Ovary (tissue), 7 donors: ENCODE measurements at regions not wholly inside any gene's neighbourhood (a gene's known extent, or its start where the extent isn't known, plus 50 kb on each side); places are given as distances from the start of the nearest gene placed in this dataset.

Experiments used
- DNase-seq, 5 donors: peaks; one replicate each; pipeline ENCODE4 v3.0.0-alpha.2; 2019 to 2020
- H3K27ac ChIP-seq, 2 donors: fragments of 200-600 bp; one replicate each; pipeline versions ENCODE4 v1.5.1 to v1.8.0; 2019 to 2022
- H3K27me3 ChIP-seq: fragments of 200-600 bp; one replicate; pipeline ENCODE4 v1.8.0; 2022
- H3K36me3 ChIP-seq: fragments of 200-600 bp; sonication (generic); one replicate; pipeline ENCODE4 v1.5.1; 2019
- H3K4me1 ChIP-seq: one replicate; pipeline ENCODE4 v1.8.1; 2013; ENCODE audit warnings: mild to moderate bottlenecking, moderate library complexity; ENCODE audit not compliant: insufficient read depth
- H3K4me3 ChIP-seq: fragments of 200-600 bp; sonication (generic); one replicate; pipeline ENCODE4 v1.5.1; 2017
- H3K9me3 ChIP-seq, 2 donors: fragments of 200-600 bp in 1 of 2; sonication (generic) in 1 of 2; one replicate each; pipeline versions ENCODE4 v1.5.1 to v1.8.1; 2013 to 2019; ENCODE audit warnings: mild to moderate bottlenecking in 1 of 2, moderate library complexity in 1 of 2
- EP300 ChIP-seq: sonication (generic); formaldehyde crosslinking; IDR thresholded peaks from one replicate; pipeline ENCODE4 v1.6.1; 2017; ENCODE audit warnings: antibody characterized with exemption
- POLR2A ChIP-seq: fragments of 450-650 bp; IDR thresholded peaks from one replicate; pipeline ENCODE4 v1.6.1; 2017; ENCODE audit warnings: antibody characterized with exemption, mild to moderate bottlenecking, moderate library complexity
- WGBS, 3 donors: extraction: QIAGEN DNeasy Blood & Tissue Kit in 1 of 3; methylation state at CpG; one replicate each; pipeline versions ENCODE4 v1.1.5 to v1.1.7; 2013 to 2017; 5-methylcytosine and 5-hydroxymethylcytosine counted together
- intact Hi-C, 4 donors: fragments of 100-400 bp; cut with DNase I; formaldehyde crosslinking; loops; one replicate each; pipeline versions ENCODE4 v1.11.0 to v1.15.1; 2022 to 2023
- TF ChIP-seq, protein P1 (sequence below), 3 donors: fragments of 450-650 bp in 2 of 3; fragments of 200-600 bp in 1 of 3; IDR thresholded peaks; one replicate each; pipeline versions ENCODE4 v1.5.1 to v1.8.0; 2016 to 2022; ENCODE audit warnings: antibody characterized with exemption in 3 of 3, mild to moderate bottlenecking in 1 of 3
- donor health status: DM: no; HTN: no; CAD: no; lungs with moderate emphysema.
- donor health status: DM: no; HTN: no; CAD: no.
- donor health status: Bipolar disorder and iron deficiency.
- donor health status: DM: no; HTN: no; CAD: no.
- donor health status: DM: yes; HTN: yes; CAD: no.

DNA sequence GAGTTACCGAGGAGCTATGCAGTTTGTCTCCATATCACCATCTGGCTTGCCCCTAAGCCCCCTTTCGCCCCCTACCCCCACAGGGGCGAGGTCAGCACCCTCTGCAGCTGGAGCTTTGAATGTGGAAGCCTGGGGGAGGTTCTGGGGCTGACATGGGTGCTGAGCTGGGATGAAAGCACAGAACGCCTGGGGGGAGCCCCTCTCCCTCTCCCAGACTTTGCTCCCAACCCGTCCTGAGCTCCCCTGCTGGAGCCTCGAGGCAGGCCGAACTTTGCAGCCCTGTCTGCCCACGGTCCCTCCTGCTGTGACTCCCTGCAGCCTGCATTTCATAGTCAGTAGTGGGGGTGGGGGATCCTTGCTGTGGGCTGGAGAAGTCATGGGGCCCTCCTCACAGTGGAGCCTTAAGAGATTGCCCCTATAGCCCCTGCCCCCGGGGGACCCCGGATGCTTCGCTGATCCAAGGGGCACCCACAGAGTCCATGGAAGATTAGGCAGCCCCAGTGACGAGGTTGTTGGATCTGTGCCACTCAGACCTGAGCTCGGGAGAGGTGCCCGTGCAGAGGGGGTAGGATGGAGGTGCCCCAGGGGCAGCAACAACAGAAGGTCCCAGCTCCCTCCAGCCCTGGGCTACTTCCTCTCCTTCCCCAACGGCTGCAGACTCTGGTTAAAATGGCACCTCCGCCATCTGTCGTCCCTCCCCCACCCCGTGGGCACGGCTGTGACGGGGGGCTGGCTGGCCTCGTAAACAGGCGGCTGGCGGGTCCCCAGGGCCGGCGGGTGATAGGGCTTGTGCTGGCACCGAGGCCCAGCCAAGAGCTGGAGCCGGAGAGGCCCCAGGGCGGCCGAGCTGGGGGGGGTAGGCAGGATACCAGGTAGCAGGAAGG lies 162.0 kb downstream of the C9orf50 start:
- peak; percentile 60 to 78 (median 74) for DNase-seq
- intact Hi-C loops, result no loop called here
- peak overlapping the region; percentile 78 to 87 for H3K27ac ChIP-seq
- H3K27me3 ChIP-seq, result no peaks in the 10 kb centered on the region
- WGBS, 3 donors, result 31 to 39% (median 35%) methylated on average over 20 to 29 of the region's 29 CpGs
- no peaks in the 10 kb centered on the region for H3K9me3 ChIP-seq
- no peak for TF ChIP-seq POLR2A
- TF ChIP-seq, protein P1, sequence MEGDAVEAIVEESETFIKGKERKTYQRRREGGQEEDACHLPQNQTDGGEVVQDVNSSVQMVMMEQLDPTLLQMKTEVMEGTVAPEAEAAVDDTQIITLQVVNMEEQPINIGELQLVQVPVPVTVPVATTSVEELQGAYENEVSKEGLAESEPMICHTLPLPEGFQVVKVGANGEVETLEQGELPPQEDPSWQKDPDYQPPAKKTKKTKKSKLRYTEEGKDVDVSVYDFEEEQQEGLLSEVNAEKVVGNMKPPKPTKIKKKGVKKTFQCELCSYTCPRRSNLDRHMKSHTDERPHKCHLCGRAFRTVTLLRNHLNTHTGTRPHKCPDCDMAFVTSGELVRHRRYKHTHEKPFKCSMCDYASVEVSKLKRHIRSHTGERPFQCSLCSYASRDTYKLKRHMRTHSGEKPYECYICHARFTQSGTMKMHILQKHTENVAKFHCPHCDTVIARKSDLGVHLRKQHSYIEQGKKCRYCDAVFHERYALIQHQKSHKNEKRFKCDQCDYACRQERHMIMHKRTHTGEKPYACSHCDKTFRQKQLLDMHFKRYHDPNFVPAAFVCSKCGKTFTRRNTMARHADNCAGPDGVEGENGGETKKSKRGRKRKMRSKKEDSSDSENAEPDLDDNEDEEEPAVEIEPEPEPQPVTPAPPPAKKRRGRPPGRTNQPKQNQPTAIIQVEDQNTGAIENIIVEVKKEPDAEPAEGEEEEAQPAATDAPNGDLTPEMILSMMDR (IDR thresholded peaks at IDR 0.05), result no peak
- TF ChIP-seq EP300, result no peak
- H3K4me1 ChIP-seq, result peaks cover 20% of the 10 kb centered on the region
- H3K36me3 ChIP-seq, result no peaks in the 10 kb centered on the region
- H3K4me3 ChIP-seq, result no peak overlapping the region

DNA sequence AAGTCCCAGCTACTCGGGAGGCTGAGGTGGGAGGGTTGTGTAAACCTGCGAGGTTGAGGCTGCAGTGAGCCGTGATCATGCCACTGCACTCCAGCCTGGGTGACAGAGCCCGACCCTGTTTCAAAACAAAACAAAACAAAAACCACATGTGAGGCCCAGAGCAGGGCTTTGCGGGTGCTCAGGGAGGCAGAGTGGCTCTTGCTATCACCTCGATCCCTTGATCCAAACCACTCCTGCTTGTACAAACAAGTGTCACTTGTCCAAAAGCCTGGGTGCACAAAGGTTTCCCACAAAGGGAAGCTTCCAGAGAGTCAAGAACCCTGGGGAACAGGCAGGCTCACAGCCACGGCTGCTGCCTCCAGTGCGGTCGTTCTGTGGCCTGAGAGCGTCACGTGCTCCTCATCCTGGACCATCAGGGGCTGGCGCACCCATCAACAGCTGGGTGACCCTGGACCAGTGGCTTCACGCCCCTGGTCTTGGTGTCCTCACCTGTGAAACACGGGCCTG lies 162.7 kb downstream of the C9orf50 start:
- Histone ChIP-seq H3K9me3 (no peaks in the 10 kb centered on the region), H3K27ac (peak overlapping the region; percentile 78 to 87), H3K36me3 (no peaks in the 10 kb centered on the region), H3K4me3 (no peak overlapping the region), H3K4me1 (peaks cover 20% of the 10 kb centered on the region), H3K27me3 (no peaks in the 10 kb centered on the region)
- intact Hi-C loops, result no loop called here
- WGBS, 3 donors, result 36 to 53% (median 51%) methylated on average over 13 to 14 of the region's 14 CpGs
- no peak for DNase-seq
- TF ChIP-seq, protein P1 (IDR thresholded peaks at IDR 0.05), result no peak
- TF ChIP-seq EP300 (no peak), POLR2A (no peak)

DNA sequence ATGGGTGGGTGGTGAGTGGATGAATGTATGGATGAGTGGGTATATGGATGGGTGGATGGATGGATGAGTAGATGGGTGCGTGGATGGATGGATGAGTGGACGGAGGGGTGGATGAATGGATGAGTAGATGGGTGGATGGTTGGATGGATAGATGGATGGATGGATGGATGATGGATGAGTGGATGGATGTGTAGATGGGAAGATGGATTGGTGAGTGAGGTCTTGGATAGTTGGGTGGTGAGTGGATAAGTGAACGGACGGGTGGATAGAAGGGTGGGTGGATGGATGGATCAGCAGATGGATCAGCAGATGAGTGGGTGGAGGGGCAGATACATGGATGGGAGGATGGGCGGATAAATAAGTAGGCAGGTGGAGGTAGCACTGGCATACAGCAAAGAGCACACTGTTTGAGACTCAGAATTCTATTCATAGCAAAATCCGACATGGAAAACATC lies 163.5 kb downstream of the C9orf50 start:
- TF ChIP-seq POLR2A, result no peak
- no peak for TF ChIP-seq EP300
- TF ChIP-seq, protein P1 (IDR thresholded peaks at IDR 0.05), result no peak
- peaks cover 23% of the 10 kb centered on the region for H3K4me1 ChIP-seq
- no peak overlapping the region for H3K4me3 ChIP-seq
- 94 to 96% (median 96%) methylated on average over 6 of the region's 6 CpGs for WGBS, 3 donors
- peak overlapping the region in 1 of 2 donors; percentile 24 for H3K27ac ChIP-seq
- no peaks in the 10 kb centered on the region for H3K9me3 ChIP-seq
- no peaks in the 10 kb centered on the region for H3K36me3 ChIP-seq
- H3K27me3 ChIP-seq, result no peaks in the 10 kb centered on the region
- intact Hi-C loops, result no loop called here
- DNase-seq, result no peak

DNA sequence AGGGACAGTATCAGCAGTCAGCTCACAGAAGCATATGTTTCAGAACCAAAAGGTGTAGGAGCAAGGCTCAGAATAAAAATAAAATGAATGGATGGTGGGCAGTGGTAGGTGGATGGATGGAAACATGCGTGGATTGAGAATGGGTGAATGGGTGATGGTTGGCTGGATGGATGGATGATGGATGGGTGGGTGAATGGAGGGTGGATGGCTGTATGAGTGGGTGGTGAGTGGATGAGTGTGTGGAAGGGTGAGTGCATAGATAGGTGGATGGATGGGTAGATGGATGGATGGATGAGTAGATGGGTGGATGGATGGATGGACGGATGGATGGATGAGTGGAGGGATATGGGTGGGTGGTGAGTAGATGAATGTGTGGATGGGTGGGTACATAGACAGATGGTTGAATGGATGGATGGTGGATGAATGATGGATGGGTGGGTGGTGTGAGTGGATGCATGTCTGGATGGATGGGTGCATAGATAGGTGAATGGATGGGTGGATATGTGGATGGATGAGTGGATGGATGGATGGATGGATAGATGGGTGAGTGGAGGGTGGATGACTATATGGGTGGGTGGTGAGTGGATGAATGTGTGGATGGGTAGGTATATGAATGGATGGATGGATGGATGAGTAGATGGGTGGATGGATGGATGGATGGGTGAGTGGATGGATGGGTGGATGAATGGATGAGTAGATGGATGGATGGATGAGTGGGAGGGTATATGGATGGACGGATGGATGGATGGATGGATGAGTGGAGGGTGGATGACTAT lies 164.2 kb downstream of the C9orf50 start:
- 95 to 99% (median 99%) methylated on average over 3 of the region's 3 CpGs for WGBS, 3 donors
- no peak for DNase-seq
- TF ChIP-seq POLR2A (no peak), EP300 (no peak)
- TF ChIP-seq, protein P1 (IDR thresholded peaks at IDR 0.05), result no peak
- Histone ChIP-seq H3K9me3 (no peaks in the 10 kb centered on the region), H3K36me3 (no peaks in the 10 kb centered on the region), H3K4me3 (no peak overlapping the region), H3K4me1 (peaks cover 30% of the 10 kb centered on the region), H3K27ac (peak overlapping the region in 1 of 2 donors; percentile 70), H3K27me3 (no peaks in the 10 kb centered on the region)
- intact Hi-C loops, result no loop called here
